ENCODE measurements at regions not wholly inside any gene's neighbourhood (a gene's known extent, or its start where the extent isn't known, plus 50 kb on each side); places are given as distances from the start of the nearest gene placed in this dataset.

DNA sequence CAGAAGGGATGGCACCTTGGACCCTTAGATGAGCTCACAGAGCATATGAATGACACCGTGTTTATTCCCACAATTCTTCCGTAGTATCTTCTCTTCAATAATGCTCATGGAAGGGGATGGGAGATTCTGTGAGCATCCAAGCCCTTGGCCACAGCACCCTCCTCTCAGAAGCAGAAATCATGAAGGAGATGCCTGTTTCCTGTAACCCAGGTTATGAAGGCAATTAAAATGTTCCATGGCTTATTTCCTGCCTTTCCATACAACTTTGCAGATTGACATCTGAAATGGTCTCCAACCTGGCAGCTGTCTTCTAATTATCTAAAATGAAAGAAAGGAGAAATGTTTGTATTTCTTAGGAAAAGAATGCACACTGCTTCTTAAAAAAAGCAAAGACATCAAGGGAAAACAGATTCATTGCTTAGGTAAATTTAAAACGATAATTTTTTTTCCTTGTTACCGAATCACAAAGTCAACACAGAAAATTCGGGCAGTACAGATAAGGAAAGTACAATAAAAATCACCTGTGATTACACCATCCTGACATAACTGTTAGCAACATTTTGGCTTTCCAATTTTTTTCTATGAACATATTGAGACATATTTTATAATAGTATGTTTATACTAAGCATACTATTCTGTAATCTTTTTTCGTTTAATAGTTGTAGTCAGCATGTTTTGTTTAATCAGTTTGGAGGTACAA is 128.5 kb downstream of the SQOR start:
- Mint-ChIP-seq H3K27me3 (ENCODE audit: insufficient read depth) (peaks cover 1% of the 10 kb centered on the region), H3K4me1 (peaks cover 13% of the 10 kb centered on the region), H3K4me3 (no peak overlapping the region), H3K27ac (no peak overlapping the region), H3K9me3 (no peaks in the 10 kb centered on the region), H3K36me3 (ENCODE audit: low read depth) (no peaks in the 10 kb centered on the region)
- no peaks in the 10 kb centered on the region for H3K9me3 ChIP-seq (ENCODE audit: control insufficient read depth, low read length)
- no peaks in the 10 kb centered on the region for H3K36me3 ChIP-seq (ENCODE audit: control insufficient read depth, insufficient read depth, low read length)
- TF ChIP-seq, protein P1, sequence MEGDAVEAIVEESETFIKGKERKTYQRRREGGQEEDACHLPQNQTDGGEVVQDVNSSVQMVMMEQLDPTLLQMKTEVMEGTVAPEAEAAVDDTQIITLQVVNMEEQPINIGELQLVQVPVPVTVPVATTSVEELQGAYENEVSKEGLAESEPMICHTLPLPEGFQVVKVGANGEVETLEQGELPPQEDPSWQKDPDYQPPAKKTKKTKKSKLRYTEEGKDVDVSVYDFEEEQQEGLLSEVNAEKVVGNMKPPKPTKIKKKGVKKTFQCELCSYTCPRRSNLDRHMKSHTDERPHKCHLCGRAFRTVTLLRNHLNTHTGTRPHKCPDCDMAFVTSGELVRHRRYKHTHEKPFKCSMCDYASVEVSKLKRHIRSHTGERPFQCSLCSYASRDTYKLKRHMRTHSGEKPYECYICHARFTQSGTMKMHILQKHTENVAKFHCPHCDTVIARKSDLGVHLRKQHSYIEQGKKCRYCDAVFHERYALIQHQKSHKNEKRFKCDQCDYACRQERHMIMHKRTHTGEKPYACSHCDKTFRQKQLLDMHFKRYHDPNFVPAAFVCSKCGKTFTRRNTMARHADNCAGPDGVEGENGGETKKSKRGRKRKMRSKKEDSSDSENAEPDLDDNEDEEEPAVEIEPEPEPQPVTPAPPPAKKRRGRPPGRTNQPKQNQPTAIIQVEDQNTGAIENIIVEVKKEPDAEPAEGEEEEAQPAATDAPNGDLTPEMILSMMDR (conservative IDR thresholded peaks at IDR 0.05), result no peak
- no peaks in the 10 kb centered on the region for H3K4me1 ChIP-seq (ENCODE audit: control insufficient read depth, insufficient read depth, low read length)
- H3K9ac ChIP-seq (ENCODE audit: extremely low read depth, low read length, poor library complexity, severe bottlenecking), result no peak overlapping the region
- no peak overlapping the region for H3K4me3 ChIP-seq (ENCODE audit: low read length)
- 98 to 100% methylated on average over 3 to 5 of the region's 6 CpGs for WGBS, 2 experiments (ENCODE audit: insufficient coverage in 1 of 2, insufficient read length in 1 of 2)
- DNase-seq, result no peak
- no peak overlapping the region for H3K27ac ChIP-seq (ENCODE audit: low read depth, low read length)
- H3K27me3 ChIP-seq (ENCODE audit: control insufficient read depth, insufficient read depth, low read length, poor library complexity, severe bottlenecking), result peaks cover 6% of the 10 kb centered on the region

DNA sequence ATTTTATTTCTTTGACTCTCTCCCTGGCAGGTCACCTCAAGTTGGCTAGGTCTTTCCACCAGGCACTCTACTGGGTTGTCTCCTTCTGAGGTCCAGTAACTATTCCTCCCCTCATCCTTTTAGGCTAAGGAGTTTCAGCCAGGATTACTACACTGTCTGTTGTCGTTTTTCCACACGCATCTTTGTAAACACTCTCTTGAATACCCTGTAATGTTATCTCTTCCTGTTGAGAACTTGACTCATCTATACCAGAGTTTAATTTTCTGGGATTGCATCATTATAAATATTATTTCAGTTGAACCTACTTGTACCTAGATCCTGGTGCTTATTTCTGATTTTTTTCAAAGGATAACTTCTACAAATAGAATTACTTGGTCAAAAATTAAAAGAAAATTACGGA is 138.3 kb downstream of the SQOR start:
- Histone ChIP-seq H3K4me1 (ENCODE audit: control insufficient read depth, insufficient read depth, low read length) (no peaks in the 10 kb centered on the region), H3K4me3 (ENCODE audit: low read length) (no peak overlapping the region), H3K36me3 (ENCODE audit: control insufficient read depth, insufficient read depth, low read length) (no peaks in the 10 kb centered on the region), H3K9me3 (ENCODE audit: control insufficient read depth, low read length) (no peaks in the 10 kb centered on the region), H3K27me3 (ENCODE audit: control insufficient read depth, insufficient read depth, low read length, poor library complexity, severe bottlenecking) (peaks cover 6% of the 10 kb centered on the region), H3K9ac (ENCODE audit: extremely low read depth, low read length, poor library complexity, severe bottlenecking) (no peak overlapping the region), H3K27ac (ENCODE audit: low read depth, low read length) (no peak overlapping the region)
- peaks cover 9% of the 10 kb centered on the region for H3K27me3 Mint-ChIP-seq (ENCODE audit: insufficient read depth)
- no peak overlapping the region for H3K4me3 Mint-ChIP-seq
- no peak overlapping the region for H3K27ac Mint-ChIP-seq
- TF ChIP-seq, protein P1 (conservative IDR thresholded peaks at IDR 0.05), result no peak
- H3K4me1 Mint-ChIP-seq, result no peaks in the 10 kb centered on the region
- no peaks in the 10 kb centered on the region for H3K36me3 Mint-ChIP-seq (ENCODE audit: low read depth)
- no peaks in the 10 kb centered on the region for H3K9me3 Mint-ChIP-seq
- WGBS, 2 experiments (ENCODE audit: insufficient coverage in 1 of 2, insufficient read length in 1 of 2), result 92 to 100% methylated on average over 3 of the region's 3 CpGs
- no peak for DNase-seq

DNA sequence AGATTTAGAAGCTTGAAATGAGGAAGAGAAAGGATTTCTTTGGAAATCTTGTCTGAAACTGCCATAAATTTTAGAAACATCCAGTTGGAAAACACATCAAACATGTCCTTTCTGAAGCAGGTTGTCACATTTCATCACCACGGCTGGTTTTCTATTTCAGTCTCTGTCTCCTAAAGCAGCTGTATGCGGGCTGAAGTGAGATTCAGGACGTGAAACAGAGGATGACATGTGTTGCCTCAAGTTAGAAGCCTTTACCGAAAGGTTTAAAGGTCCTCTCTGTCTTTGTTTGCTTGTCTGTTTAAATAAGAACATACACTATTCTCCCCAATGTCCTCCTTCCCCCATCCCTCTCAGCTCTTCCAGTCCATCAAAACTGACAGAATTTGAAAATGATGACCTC is 141.9 kb downstream of the SQOR start:
- no peaks in the 10 kb centered on the region for H3K36me3 ChIP-seq (ENCODE audit: control insufficient read depth, insufficient read depth, low read length)
- H3K9ac ChIP-seq (ENCODE audit: extremely low read depth, low read length, poor library complexity, severe bottlenecking), result no peak overlapping the region
- peaks cover 5% of the 10 kb centered on the region for H3K4me1 Mint-ChIP-seq
- TF ChIP-seq, protein P1 (conservative IDR thresholded peaks at IDR 0.05), result no peak
- WGBS, 2 experiments (ENCODE audit: insufficient coverage in 1 of 2, insufficient read length in 1 of 2), result 87 to 93% methylated on average over 4 of the region's 4 CpGs
- no peak overlapping the region for H3K27ac Mint-ChIP-seq
- H3K4me3 Mint-ChIP-seq, result no peak overlapping the region
- H3K4me3 ChIP-seq (ENCODE audit: low read length), result no peak overlapping the region
- no peak overlapping the region for H3K27ac ChIP-seq (ENCODE audit: low read depth, low read length)
- no peaks in the 10 kb centered on the region for H3K36me3 Mint-ChIP-seq (ENCODE audit: low read depth)
- H3K9me3 ChIP-seq (ENCODE audit: control insufficient read depth, low read length), result no peaks in the 10 kb centered on the region
- H3K27me3 ChIP-seq (ENCODE audit: control insufficient read depth, insufficient read depth, low read length, poor library complexity, severe bottlenecking), result peaks cover 6% of the 10 kb centered on the region
- H3K4me1 ChIP-seq (ENCODE audit: control insufficient read depth, insufficient read depth, low read length), result no peaks in the 10 kb centered on the region
- H3K9me3 Mint-ChIP-seq, result no peaks in the 10 kb centered on the region
- H3K27me3 Mint-ChIP-seq (ENCODE audit: insufficient read depth), result peaks cover 7% of the 10 kb centered on the region
- no peak for DNase-seq
